ENCODE measurements at regions not wholly inside any gene's neighbourhood (a gene's known extent, or its start where the extent isn't known, plus 50 kb on each side); places are given as distances from the start of the nearest gene placed in this dataset.

- H2AFZ ChIP-seq (ENCODE audit: low read depth, low read length): no peak overlapping the region
- no peak for FAIRE-seq
- Mint-ChIP-seq H3K27me3 (ENCODE audit: low read depth, unreplicated experiment) (no peaks in the 10 kb centered on the region), H3K9me3 (ENCODE audit: unreplicated experiment) (no peaks in the 10 kb centered on the region), H3K27ac (ENCODE audit: unreplicated experiment) (no peak overlapping the region), H3K4me3 (ENCODE audit: unreplicated experiment) (no peak overlapping the region), H3K4me1 (ENCODE audit: low read depth, unreplicated experiment) (no peaks in the 10 kb centered on the region), H3K36me3 (ENCODE audit: low read depth, unreplicated experiment) (no peaks in the 10 kb centered on the region)
- H3K36me3 ChIP-seq (ENCODE audit: insufficient read depth, low read length): no peaks in the 10 kb centered on the region
- H3K27ac ChIP-seq (ENCODE audit: low read depth, low read length): no peak overlapping the region
- no peak for TF ChIP-seq EZH2 (IDR thresholded peaks at IDR 0.05; ENCODE audit: insufficient read depth, low read length)
- TF ChIP-seq, protein P1, sequence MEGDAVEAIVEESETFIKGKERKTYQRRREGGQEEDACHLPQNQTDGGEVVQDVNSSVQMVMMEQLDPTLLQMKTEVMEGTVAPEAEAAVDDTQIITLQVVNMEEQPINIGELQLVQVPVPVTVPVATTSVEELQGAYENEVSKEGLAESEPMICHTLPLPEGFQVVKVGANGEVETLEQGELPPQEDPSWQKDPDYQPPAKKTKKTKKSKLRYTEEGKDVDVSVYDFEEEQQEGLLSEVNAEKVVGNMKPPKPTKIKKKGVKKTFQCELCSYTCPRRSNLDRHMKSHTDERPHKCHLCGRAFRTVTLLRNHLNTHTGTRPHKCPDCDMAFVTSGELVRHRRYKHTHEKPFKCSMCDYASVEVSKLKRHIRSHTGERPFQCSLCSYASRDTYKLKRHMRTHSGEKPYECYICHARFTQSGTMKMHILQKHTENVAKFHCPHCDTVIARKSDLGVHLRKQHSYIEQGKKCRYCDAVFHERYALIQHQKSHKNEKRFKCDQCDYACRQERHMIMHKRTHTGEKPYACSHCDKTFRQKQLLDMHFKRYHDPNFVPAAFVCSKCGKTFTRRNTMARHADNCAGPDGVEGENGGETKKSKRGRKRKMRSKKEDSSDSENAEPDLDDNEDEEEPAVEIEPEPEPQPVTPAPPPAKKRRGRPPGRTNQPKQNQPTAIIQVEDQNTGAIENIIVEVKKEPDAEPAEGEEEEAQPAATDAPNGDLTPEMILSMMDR (IDR thresholded peaks at IDR 0.05; ENCODE audit: insufficient read depth, low read depth, low read length): no peak
- H4K20me1 ChIP-seq (ENCODE audit: insufficient read depth, low read length): no peaks in the 10 kb centered on the region
- DNase-seq (ENCODE audit: low read depth): no peak
- no peaks in the 10 kb centered on the region for H3K4me1 ChIP-seq (ENCODE audit: insufficient read depth, low read length)
- no peaks in the 10 kb centered on the region for H3K9me3 ChIP-seq (ENCODE audit: insufficient read depth, low read depth, low read length)
- no peak overlapping the region for H3K9ac ChIP-seq (ENCODE audit: low read length)
- H3K27me3 ChIP-seq (ENCODE audit: insufficient read depth, low read length): no peaks in the 10 kb centered on the region
- no peaks in the 10 kb centered on the region for H3K79me2 ChIP-seq (ENCODE audit: insufficient read depth, low read length)
- H3K4me2 ChIP-seq (ENCODE audit: low read length): no peak overlapping the region
- H3K4me3 ChIP-seq (ENCODE audit: insufficient read depth, low read depth, low read length): no peak overlapping the region
Observed at GRCh38 chr13:64061649-64062048, 2646.0 kb upstream of the PCDH20 start.

DNA sequence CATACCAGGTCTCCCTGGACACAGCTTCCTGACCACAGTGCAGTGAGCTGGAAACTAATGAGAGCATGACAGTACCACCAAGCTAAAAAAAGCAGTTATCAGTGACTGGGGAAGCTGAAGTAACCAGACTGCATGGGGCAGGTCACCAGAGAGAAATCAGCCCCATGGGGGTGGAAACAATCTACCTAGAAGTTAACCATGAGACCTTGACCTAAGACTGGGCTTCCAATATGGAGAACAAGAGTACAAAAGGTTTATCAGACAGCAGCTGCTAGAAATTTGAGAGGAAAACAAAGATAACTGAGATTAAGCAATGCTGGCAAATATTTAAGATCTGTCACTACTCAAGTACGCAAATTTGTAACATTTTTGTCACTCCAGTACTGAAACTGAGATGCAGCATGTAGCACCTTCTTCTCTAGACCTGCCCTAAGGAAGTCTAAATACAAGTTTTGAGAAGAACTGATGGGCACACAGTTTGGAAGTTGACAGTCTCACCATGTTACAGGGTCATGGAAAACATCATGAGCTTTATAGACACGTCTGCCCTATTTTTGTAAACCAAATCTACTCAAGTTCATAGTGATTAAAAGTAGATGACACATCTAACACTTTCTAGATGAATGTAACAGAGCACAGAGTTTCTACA, 2641.8 kb upstream of the PCDH20 start:
- H3K27ac ChIP-seq (ENCODE audit: low read depth, low read length): no peak overlapping the region
- no peak for DNase-seq (ENCODE audit: low read depth)
- no peak overlapping the region for H3K4me2 ChIP-seq (ENCODE audit: low read length)
- Mint-ChIP-seq H3K4me3 (ENCODE audit: unreplicated experiment) (no peak overlapping the region), H3K27ac (ENCODE audit: unreplicated experiment) (no peak overlapping the region), H3K36me3 (ENCODE audit: low read depth, unreplicated experiment) (no peaks in the 10 kb centered on the region), H3K9me3 (ENCODE audit: unreplicated experiment) (no peaks in the 10 kb centered on the region), H3K4me1 (ENCODE audit: low read depth, unreplicated experiment) (peaks cover 4% of the 10 kb centered on the region), H3K27me3 (ENCODE audit: low read depth, unreplicated experiment) (no peaks in the 10 kb centered on the region)
- no peak overlapping the region for H2AFZ ChIP-seq (ENCODE audit: low read depth, low read length)
- H3K9me3 ChIP-seq (ENCODE audit: insufficient read depth, low read depth, low read length): no peaks in the 10 kb centered on the region
- H4K20me1 ChIP-seq (ENCODE audit: insufficient read depth, low read length): no peaks in the 10 kb centered on the region
- H3K4me3 ChIP-seq (ENCODE audit: insufficient read depth, low read depth, low read length): no peak overlapping the region
- TF ChIP-seq, protein P1 (IDR thresholded peaks at IDR 0.05; ENCODE audit: insufficient read depth, low read depth, low read length): no peak
- TF ChIP-seq EZH2 (IDR thresholded peaks at IDR 0.05; ENCODE audit: insufficient read depth, low read length): no peak
- no peak for FAIRE-seq
- no peaks in the 10 kb centered on the region for H3K79me2 ChIP-seq (ENCODE audit: insufficient read depth, low read length)
- H3K36me3 ChIP-seq (ENCODE audit: insufficient read depth, low read length): no peaks in the 10 kb centered on the region
- no peaks in the 10 kb centered on the region for H3K27me3 ChIP-seq (ENCODE audit: insufficient read depth, low read length)
- no peaks in the 10 kb centered on the region for H3K4me1 ChIP-seq (ENCODE audit: insufficient read depth, low read length)
- H3K9ac ChIP-seq (ENCODE audit: low read length): no peak overlapping the region

DNA sequence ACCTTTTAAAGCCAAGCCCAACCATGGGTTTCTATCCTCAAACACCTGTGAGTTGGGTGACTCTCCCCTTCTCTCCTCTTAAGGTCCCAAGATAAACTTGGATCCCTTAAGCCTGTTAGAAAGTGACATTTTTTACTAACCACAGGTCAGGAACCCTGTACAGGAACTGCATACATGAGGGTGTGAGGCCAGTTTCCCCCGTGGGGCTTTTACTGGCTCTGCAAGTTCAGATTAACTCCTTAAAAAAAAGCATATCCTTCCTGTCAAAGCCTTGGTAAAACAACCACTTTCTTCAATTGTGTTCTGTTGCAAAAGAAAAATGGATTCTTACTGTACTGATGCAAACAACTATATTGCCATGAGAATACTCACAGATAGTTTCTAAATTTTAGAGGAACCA, 2638.7 kb upstream of the PCDH20 start:
- DNase-seq (ENCODE audit: low read depth) (no peak), FAIRE-seq (no peak)
- Mint-ChIP-seq H3K4me3 (ENCODE audit: unreplicated experiment) (no peak overlapping the region), H3K9me3 (ENCODE audit: unreplicated experiment) (no peaks in the 10 kb centered on the region), H3K4me1 (ENCODE audit: low read depth, unreplicated experiment) (peaks cover 4% of the 10 kb centered on the region), H3K27ac (ENCODE audit: unreplicated experiment) (no peak overlapping the region), H3K36me3 (ENCODE audit: low read depth, unreplicated experiment) (no peaks in the 10 kb centered on the region), H3K27me3 (ENCODE audit: low read depth, unreplicated experiment) (no peaks in the 10 kb centered on the region)
- H3K27ac ChIP-seq (ENCODE audit: low read depth, low read length): no peak overlapping the region
- no peaks in the 10 kb centered on the region for H3K36me3 ChIP-seq (ENCODE audit: insufficient read depth, low read length)
- H3K9me3 ChIP-seq (ENCODE audit: insufficient read depth, low read depth, low read length): no peaks in the 10 kb centered on the region
- no peaks in the 10 kb centered on the region for H4K20me1 ChIP-seq (ENCODE audit: insufficient read depth, low read length)
- no peak overlapping the region for H2AFZ ChIP-seq (ENCODE audit: low read depth, low read length)
- H3K4me3 ChIP-seq (ENCODE audit: insufficient read depth, low read depth, low read length): no peak overlapping the region
- TF ChIP-seq EZH2 (IDR thresholded peaks at IDR 0.05; ENCODE audit: insufficient read depth, low read length): no peak
- TF ChIP-seq, protein P1 (IDR thresholded peaks at IDR 0.05; ENCODE audit: insufficient read depth, low read depth, low read length): no peak
- no peaks in the 10 kb centered on the region for H3K4me1 ChIP-seq (ENCODE audit: insufficient read depth, low read length)
- H3K9ac ChIP-seq (ENCODE audit: low read length): no peak overlapping the region
- no peak overlapping the region for H3K4me2 ChIP-seq (ENCODE audit: low read length)
- H3K27me3 ChIP-seq (ENCODE audit: insufficient read depth, low read length): no peaks in the 10 kb centered on the region
- no peaks in the 10 kb centered on the region for H3K79me2 ChIP-seq (ENCODE audit: insufficient read depth, low read length)

Measured in astrocyte (in vitro differentiated cells and primary cell).